Spleen (tissue), 7 donors: ENCODE measurements at regions not wholly inside any gene's neighbourhood (a gene's known extent, or its start where the extent isn't known, plus 50 kb on each side); places are given as distances from the start of the nearest gene placed in this dataset.

Experiments
- POLR2A ChIP-seq, 3 donors: fragments of 450-650 bp; IDR thresholded peaks; one replicate each; pipeline ENCODE4 v1.5.1; 2017; ENCODE audit warnings: antibody characterized with exemption in 3 of 3, mild to moderate bottlenecking in 1 of 3
- TF ChIP-seq, protein P1 (sequence below), 11 experiments: fragments of 200-600 bp in 7 of 11; fragments of 450-650 bp in 4 of 11; sonication (generic) in 4 of 11; IDR thresholded peaks in 8 of 11; conservative IDR thresholded peaks in 3 of 11; 1 replicate in 7 of 11; 2 replicates in 4 of 11; pipeline versions ENCODE4 v1.4.0 to v1.8.0; 2016 to 2021; ENCODE audit warnings: antibody characterized with exemption in 11 of 11, inconsistent platforms in 4 of 11, mild to moderate bottlenecking in 1 of 11
- donor health status: DM: no; HTN: no; CAD: no; lungs with moderate emphysema.
- donor health status: DM: no; HTN: no; CAD: no.
- donor health status: DM: no; HTN: no; CAD: no.

DNA sequence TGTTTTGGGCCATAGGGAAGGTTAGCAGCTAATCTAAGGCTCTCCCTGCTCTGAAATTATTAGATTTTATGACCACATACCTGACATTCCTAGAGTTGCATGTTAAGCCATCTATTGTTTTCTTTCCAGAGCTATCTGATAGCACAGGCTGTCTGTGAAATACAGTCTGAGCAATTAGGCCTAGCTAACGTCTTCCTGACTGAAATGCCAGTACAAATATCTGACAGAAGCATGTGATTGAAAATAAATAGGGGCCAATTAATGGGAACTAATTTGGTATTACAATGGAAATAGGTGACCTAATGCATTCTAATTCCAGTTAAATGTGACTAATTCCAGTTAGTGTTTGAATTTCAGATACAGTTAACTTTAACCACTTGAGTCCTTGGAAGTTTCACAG, 115.2 kb downstream of the C12orf75 start:
- TF ChIP-seq, protein P1, sequence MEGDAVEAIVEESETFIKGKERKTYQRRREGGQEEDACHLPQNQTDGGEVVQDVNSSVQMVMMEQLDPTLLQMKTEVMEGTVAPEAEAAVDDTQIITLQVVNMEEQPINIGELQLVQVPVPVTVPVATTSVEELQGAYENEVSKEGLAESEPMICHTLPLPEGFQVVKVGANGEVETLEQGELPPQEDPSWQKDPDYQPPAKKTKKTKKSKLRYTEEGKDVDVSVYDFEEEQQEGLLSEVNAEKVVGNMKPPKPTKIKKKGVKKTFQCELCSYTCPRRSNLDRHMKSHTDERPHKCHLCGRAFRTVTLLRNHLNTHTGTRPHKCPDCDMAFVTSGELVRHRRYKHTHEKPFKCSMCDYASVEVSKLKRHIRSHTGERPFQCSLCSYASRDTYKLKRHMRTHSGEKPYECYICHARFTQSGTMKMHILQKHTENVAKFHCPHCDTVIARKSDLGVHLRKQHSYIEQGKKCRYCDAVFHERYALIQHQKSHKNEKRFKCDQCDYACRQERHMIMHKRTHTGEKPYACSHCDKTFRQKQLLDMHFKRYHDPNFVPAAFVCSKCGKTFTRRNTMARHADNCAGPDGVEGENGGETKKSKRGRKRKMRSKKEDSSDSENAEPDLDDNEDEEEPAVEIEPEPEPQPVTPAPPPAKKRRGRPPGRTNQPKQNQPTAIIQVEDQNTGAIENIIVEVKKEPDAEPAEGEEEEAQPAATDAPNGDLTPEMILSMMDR (IDR thresholded peaks at IDR 0.05 in 8 of 11, conservative IDR thresholded peaks at IDR 0.05 in 3 of 11): no peak
- TF ChIP-seq POLR2A (IDR thresholded peaks at IDR 0.05): no peak
